ENCODE measurements at regions not wholly inside any gene's neighbourhood (a gene's known extent, or its start where the extent isn't known, plus 50 kb on each side); places are given as distances from the start of the nearest gene placed in this dataset.
A peak's percentile ranks its signal among the peaks of the same experiment; 100 is the strongest.

DNA sequence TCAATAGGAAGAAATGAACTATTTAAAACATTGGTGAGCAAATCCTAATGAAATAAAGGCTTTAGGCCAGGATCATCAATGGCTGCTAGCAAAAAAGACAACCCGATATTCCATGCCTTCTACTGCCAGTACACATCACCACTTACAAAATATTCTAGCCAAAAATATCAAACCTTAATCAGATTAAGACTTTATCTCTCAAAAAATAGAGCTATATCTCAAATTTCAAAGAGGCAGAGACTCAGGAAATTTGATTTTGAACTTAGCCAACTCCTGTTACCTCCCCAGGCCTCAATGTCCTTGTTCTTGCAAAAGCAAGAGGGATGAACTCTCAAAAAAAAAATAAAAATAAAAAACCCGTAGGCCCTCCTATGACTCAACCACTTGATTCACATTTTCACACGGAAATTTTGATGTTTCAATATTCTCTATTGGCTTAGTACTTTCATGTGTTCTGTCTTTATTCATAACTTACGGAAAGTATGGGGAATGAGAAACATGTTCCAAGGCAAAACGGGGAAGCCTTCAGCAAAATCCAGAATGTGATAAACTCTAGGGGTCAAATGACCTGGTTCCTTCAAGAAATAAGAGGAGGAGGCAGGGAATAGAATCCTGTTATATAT is 273.3 kb upstream of the ZPLD1 start:
- DNase-seq: no peak

DNA sequence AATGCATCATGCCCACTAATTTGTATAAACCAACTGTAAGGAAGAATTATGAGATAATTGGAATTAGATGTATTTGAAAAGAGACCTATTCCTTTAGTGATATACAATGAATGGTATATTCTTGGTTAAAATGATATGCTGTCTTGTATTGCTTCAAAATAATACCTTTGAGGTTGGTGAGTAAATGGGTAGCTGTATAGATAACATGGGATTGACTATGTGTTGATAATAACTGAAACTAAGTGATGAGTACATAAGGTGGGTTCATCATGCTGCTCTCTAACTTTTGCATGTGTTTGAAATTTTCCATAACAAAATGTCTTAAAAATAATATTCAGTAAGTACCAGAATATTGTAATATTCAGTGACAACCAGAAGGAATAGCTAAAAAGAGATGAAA is 272.6 kb upstream of the ZPLD1 start:
- no peak for DNase-seq

- no peak for DNase-seq
These were observed 271.6 kb upstream of the ZPLD1 start for GRCh38 chr3:102163039-102163817.

GRCh38 chr3:102163818-102164154 is 271.0 kb upstream of the ZPLD1 start:
- DNase-seq: no peak

- no peak for DNase-seq
These were observed 269.4 kb upstream of the ZPLD1 start for GRCh38 chr3:102165367-102165766.

GRCh38 chr3:102169915-102170479 is 264.8 kb upstream of the ZPLD1 start:
- no peak for DNase-seq

GRCh38 chr3:102170545-102170944 is 264.3 kb upstream of the ZPLD1 start:
- DNase-seq: no peak

DNA sequence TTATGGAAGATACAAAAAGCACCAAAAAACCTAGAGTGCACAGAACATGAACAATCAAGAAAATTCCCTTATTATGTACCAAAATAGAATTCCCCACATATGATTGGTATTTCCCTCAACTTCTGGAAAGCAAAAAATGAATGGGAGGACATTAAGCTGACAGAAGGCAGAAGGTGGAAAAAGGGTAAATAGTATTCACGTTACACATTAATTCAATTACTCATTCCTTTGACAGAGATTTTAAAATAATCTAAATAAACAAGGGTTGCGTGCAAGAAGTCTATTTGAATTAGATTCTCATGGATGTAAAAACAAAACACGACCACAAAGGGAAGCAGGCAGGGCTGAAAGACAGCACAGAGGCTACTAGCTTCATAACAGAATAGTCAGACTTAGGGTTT is 260.5 kb upstream of the ZPLD1 start:
- DNase-seq: no peak

GRCh38 chr3:102174832-102175374 is 259.9 kb upstream of the ZPLD1 start:
- DNase-seq: no peak

DNA sequence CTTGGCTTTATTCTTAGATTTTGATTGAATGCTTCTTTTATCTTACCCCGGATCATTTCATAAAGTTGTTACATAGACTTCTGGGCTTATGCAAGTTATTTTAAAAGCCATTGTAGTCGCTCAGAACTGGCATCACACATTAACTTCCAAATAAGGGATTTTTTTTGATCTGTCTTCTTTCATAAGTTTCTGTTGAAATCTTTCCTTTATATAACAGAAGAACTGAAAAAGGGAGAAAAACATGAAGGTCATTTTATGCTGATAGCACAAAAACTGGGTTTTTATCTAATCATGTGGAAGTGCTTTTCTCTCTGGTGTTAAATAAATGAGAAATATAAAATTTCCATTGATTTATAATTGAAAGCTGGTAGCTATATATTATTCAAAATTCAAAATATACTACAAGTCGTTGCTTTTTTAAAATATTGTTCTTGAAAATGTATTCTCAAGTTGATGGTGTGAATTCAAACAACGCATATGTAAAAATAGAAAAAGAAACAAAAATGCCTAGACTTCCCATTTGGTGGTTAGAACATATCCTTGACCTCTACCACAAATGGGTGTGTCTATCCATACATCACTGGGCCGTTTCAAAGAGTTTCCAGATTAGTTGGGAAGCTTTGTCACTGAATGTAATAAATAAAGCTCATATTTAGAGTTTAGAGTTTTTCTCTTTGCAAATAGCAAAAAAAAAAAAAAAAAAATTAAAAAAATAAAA is 258.3 kb upstream of the ZPLD1 start:
- no peak for DNase-seq

- DNase-seq: no peak
These were observed 257.6 kb upstream of the ZPLD1 start for GRCh38 chr3:102177075-102177755.

GRCh38 chr3:102178817-102179216 is 256.0 kb upstream of the ZPLD1 start:
- no peak for DNase-seq

DNA sequence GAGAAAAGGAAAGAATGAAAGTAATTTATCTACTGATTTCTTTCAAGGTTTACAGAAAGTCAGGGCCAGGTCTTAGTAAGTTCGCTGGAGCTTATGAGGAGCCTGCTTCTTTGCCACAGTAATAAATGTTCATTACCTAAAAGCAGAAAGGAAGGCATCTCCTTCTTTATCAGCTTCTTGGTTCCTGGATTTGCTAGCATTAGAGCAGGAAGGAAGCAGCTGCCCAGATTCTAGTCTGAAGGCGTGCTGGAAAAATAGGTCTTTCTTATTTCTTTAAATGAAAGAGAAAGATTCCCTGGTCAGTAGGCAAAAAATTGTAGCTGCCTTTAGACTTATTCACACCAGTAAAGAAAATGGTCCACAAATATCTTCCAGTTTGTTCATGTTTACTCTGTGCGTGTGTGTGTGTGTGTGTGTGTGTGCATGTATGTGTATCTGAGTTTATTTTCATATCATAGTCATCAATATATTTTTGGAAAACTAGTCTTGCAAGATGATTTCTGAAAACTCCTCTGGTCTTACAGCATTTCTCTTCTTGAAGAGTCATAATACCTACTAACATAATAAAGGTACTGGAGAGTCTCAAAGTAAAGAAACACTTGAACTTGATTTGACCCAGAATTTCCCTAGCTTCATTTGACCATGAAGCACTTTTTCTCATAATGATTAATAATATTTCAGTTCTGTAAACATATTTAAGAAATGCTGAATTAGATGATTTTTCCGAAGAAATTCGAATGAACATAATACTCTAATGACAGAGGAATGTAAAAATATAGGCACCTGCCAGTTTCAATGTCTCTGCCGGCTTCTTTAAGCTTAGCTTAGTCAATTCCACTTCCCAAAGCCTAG is 255.3 kb upstream of the ZPLD1 start:
- DNase-seq: peak in 1 of 2 donors; percentile 5

DNA sequence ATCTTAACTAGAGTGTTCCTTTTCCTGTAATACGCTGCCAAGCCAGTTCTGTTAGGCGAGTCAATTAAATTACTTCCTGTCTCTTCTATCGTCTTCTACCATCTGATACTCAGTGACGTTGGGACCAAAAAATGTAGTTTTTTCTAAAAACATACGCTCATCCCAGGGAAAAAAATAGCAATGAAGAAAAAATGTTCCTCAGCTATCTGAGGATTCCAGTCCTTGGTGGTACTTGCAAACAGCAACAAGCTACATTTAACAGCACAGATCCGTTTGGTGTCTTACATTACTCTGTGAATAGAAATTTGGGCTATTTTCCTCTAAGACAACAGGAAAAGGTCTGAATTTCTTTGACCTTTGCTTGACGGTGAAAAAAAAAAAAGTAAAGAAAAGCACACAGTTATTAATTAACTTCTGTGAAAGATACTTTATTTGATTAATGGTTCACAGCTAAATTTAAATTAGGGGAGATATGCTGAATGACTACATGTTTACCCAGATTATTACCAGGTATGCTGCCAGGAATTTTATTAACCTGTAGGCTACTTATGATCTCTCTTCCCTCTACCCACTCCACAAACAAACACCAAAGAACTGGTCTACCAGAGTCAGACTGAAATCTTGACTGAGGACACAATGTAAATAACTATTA is 254.4 kb upstream of the ZPLD1 start:
- peak in 1 of 2 donors; percentile 59 for DNase-seq

DNA sequence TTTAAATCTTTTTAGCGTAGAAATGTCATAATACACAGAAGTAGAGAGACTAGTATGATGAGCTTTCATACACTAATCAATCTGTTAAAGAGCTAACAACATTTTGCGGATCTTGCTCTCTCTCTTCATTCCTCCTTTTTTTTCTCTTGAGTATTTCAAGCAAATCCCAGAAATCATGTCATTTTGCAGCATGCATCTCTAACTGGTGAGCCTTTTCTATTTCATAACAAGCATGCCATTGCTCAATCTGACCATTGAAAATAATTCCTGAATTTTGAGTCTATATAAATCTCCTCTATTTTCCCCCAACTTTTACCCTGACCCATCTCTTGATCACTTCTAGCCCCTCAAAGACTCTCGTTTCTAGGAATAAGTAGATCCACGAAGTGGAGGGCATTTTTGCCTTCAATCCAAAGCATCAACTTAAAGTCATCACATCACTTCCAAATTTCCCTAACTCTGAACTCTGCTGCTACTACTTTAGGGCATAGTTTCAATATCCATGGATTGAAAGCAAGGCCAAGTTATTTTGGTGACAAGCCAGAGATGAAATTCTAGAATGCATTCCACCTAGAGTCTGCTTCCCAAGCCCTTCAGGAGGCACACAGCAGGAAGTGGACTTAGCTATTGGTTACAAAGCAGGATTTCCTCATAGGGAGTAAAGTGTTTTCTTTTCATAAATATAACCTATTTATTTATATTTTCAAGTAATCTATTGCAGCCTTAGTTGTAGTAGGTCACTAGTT is 253.5 kb upstream of the ZPLD1 start:
- DNase-seq: no peak

DNA sequence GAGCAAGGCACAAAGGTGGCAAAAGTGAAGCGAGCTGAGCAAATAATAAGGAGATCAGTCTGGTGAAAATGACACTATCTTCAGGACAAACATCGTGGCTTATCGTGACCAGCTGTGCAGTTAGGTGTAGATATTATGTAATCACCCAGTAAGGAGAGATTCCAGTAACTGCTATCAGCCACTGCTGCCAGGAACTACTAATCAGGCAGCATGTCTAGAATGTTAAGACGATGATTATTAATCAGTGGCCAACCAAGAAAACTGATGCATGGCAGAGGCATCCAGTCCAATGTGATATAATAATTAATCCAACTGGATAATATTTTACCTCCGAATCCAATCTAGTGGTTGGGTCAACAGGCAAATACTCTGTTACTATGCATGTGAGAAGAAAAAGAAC is 252.7 kb upstream of the ZPLD1 start:
- no peak for DNase-seq

DNA sequence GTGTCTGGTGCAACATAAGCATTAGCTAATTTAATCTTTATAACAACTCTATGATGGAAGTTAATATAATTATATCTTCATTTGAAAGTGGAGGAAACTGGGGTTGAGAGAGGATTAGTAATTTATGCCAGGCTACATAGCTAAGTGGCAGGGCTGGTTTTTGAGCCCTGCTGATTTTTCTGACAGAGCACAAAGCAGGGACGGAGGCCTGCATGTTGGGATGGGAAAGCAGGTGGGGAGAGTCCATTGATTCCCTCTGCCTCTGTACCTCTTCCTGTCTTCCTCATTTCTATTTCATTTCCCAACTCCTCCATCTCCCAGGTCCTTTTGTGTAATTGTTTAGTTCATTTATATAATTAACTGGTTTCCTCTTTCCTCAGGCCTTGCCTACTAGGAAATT is 251.6 kb upstream of the ZPLD1 start:
- no peak for DNase-seq

DNA sequence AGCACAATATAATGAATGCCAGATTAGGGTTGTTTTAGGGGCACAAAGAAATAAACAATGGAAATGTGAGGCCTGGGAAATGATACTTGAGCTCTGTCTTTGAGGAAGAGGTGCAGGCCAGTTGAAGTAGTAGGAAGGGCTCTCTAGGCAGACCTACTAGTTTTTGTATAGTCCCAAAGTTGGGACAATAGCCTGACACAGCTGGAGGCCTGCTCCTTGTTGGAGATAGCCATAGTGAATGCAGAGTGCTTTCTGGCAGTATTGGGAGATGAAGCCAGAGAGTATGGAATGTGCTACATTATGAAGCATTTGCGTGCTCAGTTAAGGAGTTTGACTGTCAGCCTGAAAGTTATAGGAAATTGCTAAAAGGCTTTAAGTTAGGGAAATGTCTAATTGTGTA is 251.2 kb upstream of the ZPLD1 start:
- no peak for DNase-seq

GRCh38 chr3:102189541-102189940 is 245.3 kb upstream of the ZPLD1 start:
- peak in 1 of 2 donors; percentile 52 for DNase-seq

GRCh38 chr3:102189956-102190723 is 244.7 kb upstream of the ZPLD1 start:
- DNase-seq: no peak

All from bone marrow (tissue), 2 donors.